Upper lobe of left lung (tissue), 4 donors: ENCODE measurements at regions not wholly inside any gene's neighbourhood (a gene's known extent, or its start where the extent isn't known, plus 50 kb on each side); places are given as distances from the start of the nearest gene placed in this dataset.

Source experiments
- CTCF ChIP-seq, 6 experiments: fragments of 450-650 bp in 4 of 6; fragments of 200-600 bp in 2 of 6; sonication (generic) in 2 of 6; IDR thresholded peaks; one replicate each; pipeline ENCODE4 v1.5.1; 2016 to 2019; ENCODE audit warnings: antibody characterized with exemption in 6 of 6
- POLR2A ChIP-seq, 4 donors: fragments of 450-650 bp; IDR thresholded peaks; one replicate each; pipeline ENCODE4 v1.5.1; 2016 to 2017; ENCODE audit warnings: antibody characterized with exemption in 4 of 4, mild to moderate bottlenecking in 2 of 4

GRCh38 chr14:28143316-28143715 lies 623.3 kb upstream of the FOXG1 start:
- TF ChIP-seq POLR2A (IDR thresholded peaks at IDR 0.05): no peak
- TF ChIP-seq CTCF (IDR thresholded peaks at IDR 0.05): no peak
